HCT116 (cell line): ENCODE measurements at regions not wholly inside any gene's neighbourhood (a gene's known extent, or its start where the extent isn't known, plus 50 kb on each side); places are given as distances from the start of the nearest gene placed in this dataset.

Source experiments
- ATAC-seq: fragments of 200-7000 bp; cut with Tn5 transposase; 2 replicates; pipeline ENCODE4 v1.9.1; 2020; ENCODE audit warnings: mild to moderate bottlenecking, moderate library complexity
- BruUV-seq: library from RNA; stranded (reverse); fragments of 400-500 nt; replicated peaks from 2 replicates; lab custom pipeline; 2021; lab: Mats Ljungman, UMichigan
- CTCF ChIA-PET: fragments of 300-600 bp; sonication (Branson Sonifier 250); formaldehyde crosslinking; loops from one replicate; lab custom pipeline; 2021; ENCODE audit warnings: antibody characterized with exemption; lab: Charles Lee
- POLR2A ChIA-PET: fragments of 300-600, 350-600 bp; sonication (Branson Sonifier 250); formaldehyde crosslinking; loops from one replicate; lab custom pipeline; 2021; ENCODE audit warnings: antibody characterized with exemption; lab: Charles Lee
- RAD21 ChIA-PET, 2 experiments: fragments of 300-600 bp; sonication (Branson Sonifier 250); formaldehyde crosslinking; loops; one replicate each; lab custom pipeline; 2023; ENCODE audit warnings: low total read pairs in 2 of 2; ENCODE audit not compliant: uncharacterized antibody in 2 of 2, unreplicated experiment in 2 of 2, low non-redundant PET in 1 of 2; lab: Charles Lee
- DNase-seq: peaks from one replicate; pipeline ENCODE4 v3.0.0-alpha.2; 2010; ENCODE audit warnings: low read depth, low spot score
- H2AFZ ChIP-seq: fragments of 200-600 bp; shearing (Covaris generic), sonication (generic); 2 replicates; pipeline ENCODE4 v1.6.1; 2017; ENCODE audit warnings: low read depth, mixed run types, mixed read lengths, antibody characterized with exemption, low read length; ENCODE audit not compliant: poor library complexity, severe bottlenecking
- H3K27ac ChIP-seq: 2 replicates; pipeline ENCODE4 v1.5.1; 2012; ENCODE audit warnings: low read depth, low read length
- H3K27me3 ChIP-seq: fragments of 200-600 bp; sonication (generic); 2 replicates; pipeline ENCODE4 v1.6.1; 2016; ENCODE audit warnings: mixed run types, low read length, mixed read lengths; ENCODE audit not compliant: insufficient read depth
- H3K36me3 ChIP-seq, 2 experiments: fragments of 200-500 bp in 1 of 2; fragments of 200-600 bp in 1 of 2; sonication (Bioruptor generic) in 1 of 2; sonication (generic) in 1 of 2; 2 replicates each; pipeline versions ENCODE4 v1.5.1 to v1.6.1; 2014 to 2016; ENCODE audit warnings: low read length in 2 of 2, inconsistent platforms in 1 of 2, mixed read lengths in 1 of 2, mixed run types in 1 of 2; ENCODE audit not compliant: insufficient read depth in 2 of 2, control insufficient read depth in 1 of 2
- H3K4me1 ChIP-seq, 2 experiments: fragments of 200-600 bp in 1 of 2; sonication (generic) in 1 of 2; 2 replicates each; pipeline versions ENCODE4 v1.5.1 to v1.6.1; 2012 to 2017; ENCODE audit warnings: low read length in 2 of 2, inconsistent platforms in 1 of 2, mild to moderate bottlenecking in 1 of 2, mixed read lengths in 1 of 2, mixed run types in 1 of 2, moderate library complexity in 1 of 2; ENCODE audit not compliant: insufficient read depth in 2 of 2, control insufficient read depth in 1 of 2
- H3K4me2 ChIP-seq: fragments of 200-600 bp; sonication (generic); 2 replicates; pipeline ENCODE4 v1.6.1; 2017; ENCODE audit warnings: mixed run types, low read length, mixed read lengths
- H3K4me3 ChIP-seq, 2 experiments: fragments of 200-600 bp in 1 of 2; sonication (generic) in 1 of 2; replicated peaks in 1 of 2; 2 replicates each; pipeline ENCODE4 v1.5.1; 2011 to 2016; ENCODE audit warnings: low read length in 2 of 2, control low read depth in 1 of 2, low read depth in 1 of 2, mild to moderate bottlenecking in 1 of 2, mixed read lengths in 1 of 2, mixed run types in 1 of 2
- H3K79me2 ChIP-seq: fragments of 200-600 bp; sonication (generic); 2 replicates; pipeline ENCODE4 v1.6.1; 2017; ENCODE audit warnings: mild to moderate bottlenecking, mixed run types, low read length, moderate library complexity, mixed read lengths; ENCODE audit not compliant: insufficient read depth
- H3K9ac ChIP-seq: fragments of 200-600 bp; sonication (generic); 2 replicates; pipeline ENCODE4 v1.6.1; 2016; ENCODE audit warnings: low read length, mixed read lengths
- H3K9me2 ChIP-seq: fragments of 200-600 bp; sonication (generic), shearing (Covaris generic); 2 replicates; pipeline ENCODE4 v1.6.1; 2017; ENCODE audit warnings: mixed run types, mild to moderate bottlenecking, moderate library complexity; ENCODE audit not compliant: insufficient read depth
- H3K9me3 ChIP-seq, 2 experiments: fragments of 200-500 bp in 1 of 2; fragments of 200-600 bp in 1 of 2; sonication (Bioruptor generic) in 1 of 2; sonication (generic) in 1 of 2; 2 replicates each; pipeline ENCODE4 v1.6.1; 2014 to 2017; ENCODE audit warnings: low read length in 2 of 2, mixed read lengths in 2 of 2, inconsistent platforms in 1 of 2, low read depth in 1 of 2, mild to moderate bottlenecking in 1 of 2, mixed run types in 1 of 2, moderate library complexity in 1 of 2; ENCODE audit not compliant: control insufficient read depth in 1 of 2, insufficient read depth in 1 of 2
- H4K20me1 ChIP-seq: fragments of 200-600 bp; sonication (generic), shearing (Covaris generic); 2 replicates; pipeline ENCODE4 v1.6.1; 2017; ENCODE audit warnings: mixed run types, mild to moderate bottlenecking, moderate library complexity; ENCODE audit not compliant: insufficient read depth
- CBX3 ChIP-seq: IDR thresholded peaks from 2 replicates; pipeline ENCODE4 v1.6.1; 2012; ENCODE audit warnings: low read depth
- CEBPB ChIP-seq: IDR thresholded peaks from 2 replicates; pipeline ENCODE4 v1.6.1; 2012; ENCODE audit warnings: low read depth
- EGR1 ChIP-seq: IDR thresholded peaks from 2 replicates; pipeline ENCODE4 v1.6.1; 2012; ENCODE audit warnings: low read depth
- EZH2 ChIP-seq: fragments of 200-600 bp; sonication (generic); IDR thresholded peaks from 2 replicates; pipeline ENCODE4 v1.6.1; 2017; ENCODE audit warnings: antibody characterized with exemption, mixed run types
- FOSL1 ChIP-seq: IDR thresholded peaks from 2 replicates; pipeline ENCODE4 v1.6.1; 2012; ENCODE audit warnings: low read depth
- JUND ChIP-seq: IDR thresholded peaks from 2 replicates; pipeline ENCODE4 v1.6.1; 2012
- POLR2A ChIP-seq: IDR thresholded peaks from 2 replicates; pipeline ENCODE4 v1.7.0; 2011; ENCODE audit warnings: borderline replicate concordance; ENCODE audit not compliant: insufficient read depth, insufficient read length; ENCODE audit errors: extremely low read depth
- RAD21 ChIP-seq: IDR thresholded peaks from 2 replicates; pipeline ENCODE4 v1.6.1; 2012; ENCODE audit warnings: low read depth, mild to moderate bottlenecking
- SIN3A ChIP-seq: IDR thresholded peaks from 2 replicates; pipeline ENCODE4 v1.6.1; 2012; ENCODE audit warnings: low read depth
- SP1 ChIP-seq: IDR thresholded peaks from 2 replicates; pipeline ENCODE4 v1.6.1; 2012; ENCODE audit warnings: low read depth
- SRF ChIP-seq: IDR thresholded peaks from 2 replicates; pipeline ENCODE4 v1.6.1; 2012; ENCODE audit warnings: low read depth
- ZFX ChIP-seq: fragments of 450-650 bp; IDR thresholded peaks from 2 replicates; pipeline ENCODE4 v1.6.1; 2017
- intact Hi-C: fragments of 100-400 bp; cut with micrococcal nuclease; formaldehyde crosslinking; loops from 2 replicates; pipeline ENCODE4 v1.10.0; 2022
- TF ChIP-seq, protein P1 (sequence below): IDR thresholded peaks from 2 replicates; pipeline ENCODE4 v1.6.1; 2011; ENCODE audit warnings: mild to moderate bottlenecking, low read length, moderate library complexity; ENCODE audit not compliant: insufficient replicate concordance; ENCODE audit errors: extremely low read depth

GRCh38 chr22:22388090-22388489, 120.5 kb downstream of the ZNF280B start:
- ATAC-seq (no peak), DNase-seq (no peak)
- Histone ChIP-seq H3K27ac (no peak overlapping the region), H3K27me3 (peaks cover 45% of the 10 kb centered on the region), H2AFZ (no peak overlapping the region), H3K9ac (no peak overlapping the region), H3K4me2 (no peak overlapping the region), H3K4me1 (no peaks in the 10 kb centered on the region), H3K4me3 (no peak overlapping the region), H3K79me2 (no peaks in the 10 kb centered on the region), H3K9me2 (no peaks in the 10 kb centered on the region), H3K36me3 (no peaks in the 10 kb centered on the region), H4K20me1 (no peaks in the 10 kb centered on the region), H3K9me3 (no peaks in the 10 kb centered on the region)
- no peak for TF ChIP-seq CEBPB
- TF ChIP-seq SRF = no peak
- TF ChIP-seq POLR2A = no peak
- TF ChIP-seq EZH2 = no peak
- TF ChIP-seq CBX3 = no peak
- TF ChIP-seq FOSL1 = no peak
- TF ChIP-seq SIN3A = no peak
- ChIA-PET POLR2A (no interaction called here), CTCF (no interaction called here), RAD21 (no interaction called here)
- no TSS peak for BruUV-seq
- intact Hi-C loops = no loop called here

GRCh38 chr22:22388494-22388893, 120.0 kb downstream of the ZNF280B start:
- ChIA-PET CTCF (no interaction called here), RAD21 (no interaction called here), POLR2A (no interaction called here)
- BruUV-seq = no TSS peak
- TF ChIP-seq, protein P1, sequence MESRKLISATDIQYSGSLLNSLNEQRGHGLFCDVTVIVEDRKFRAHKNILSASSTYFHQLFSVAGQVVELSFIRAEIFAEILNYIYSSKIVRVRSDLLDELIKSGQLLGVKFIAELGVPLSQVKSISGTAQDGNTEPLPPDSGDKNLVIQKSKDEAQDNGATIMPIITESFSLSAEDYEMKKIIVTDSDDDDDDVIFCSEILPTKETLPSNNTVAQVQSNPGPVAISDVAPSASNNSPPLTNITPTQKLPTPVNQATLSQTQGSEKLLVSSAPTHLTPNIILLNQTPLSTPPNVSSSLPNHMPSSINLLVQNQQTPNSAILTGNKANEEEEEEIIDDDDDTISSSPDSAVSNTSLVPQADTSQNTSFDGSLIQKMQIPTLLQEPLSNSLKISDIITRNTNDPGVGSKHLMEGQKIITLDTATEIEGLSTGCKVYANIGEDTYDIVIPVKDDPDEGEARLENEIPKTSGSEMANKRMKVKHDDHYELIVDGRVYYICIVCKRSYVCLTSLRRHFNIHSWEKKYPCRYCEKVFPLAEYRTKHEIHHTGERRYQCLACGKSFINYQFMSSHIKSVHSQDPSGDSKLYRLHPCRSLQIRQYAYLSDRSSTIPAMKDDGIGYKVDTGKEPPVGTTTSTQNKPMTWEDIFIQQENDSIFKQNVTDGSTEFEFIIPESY = no peak
- no peak for TF ChIP-seq JUND
- no peak for TF ChIP-seq EGR1
- TF ChIP-seq RAD21 = no peak
- TF ChIP-seq SP1 = no peak
- no peak for TF ChIP-seq EZH2
- no peak for TF ChIP-seq POLR2A
- no peak for TF ChIP-seq ZFX
- no peaks in the 10 kb centered on the region for H3K79me2 ChIP-seq
- H3K36me3 ChIP-seq = no peaks in the 10 kb centered on the region
- H2AFZ ChIP-seq = no peak overlapping the region
- H3K4me2 ChIP-seq = no peak overlapping the region
- no peak overlapping the region for H3K27ac ChIP-seq
- H3K9me2 ChIP-seq = no peaks in the 10 kb centered on the region
- no peak overlapping the region for H3K4me3 ChIP-seq
- no peak overlapping the region for H3K9ac ChIP-seq
- no peaks in the 10 kb centered on the region for H3K9me3 ChIP-seq
- intact Hi-C loops = no loop called here
- ATAC-seq (no peak), DNase-seq (no peak)
- H3K27me3 ChIP-seq = peaks cover 41% of the 10 kb centered on the region
- H3K4me1 ChIP-seq = no peaks in the 10 kb centered on the region
- no peaks in the 10 kb centered on the region for H4K20me1 ChIP-seq
